Esophagus squamous epithelium (tissue), 5 donors: ENCODE measurements at regions not wholly inside any gene's neighbourhood (a gene's known extent, or its start where the extent isn't known, plus 50 kb on each side); places are given as distances from the start of the nearest gene placed in this dataset.

Source experiments
- DNase-seq: peaks from one replicate; lab custom pipeline; 2025; lab: John Stamatoyannopoulos, UW
- H3K27ac ChIP-seq, 4 donors: fragments of 200-600 bp; sonication (generic); one replicate each; pipeline ENCODE4 v1.5.1; 2016 to 2019; ENCODE audit warnings: mild to moderate bottlenecking in 1 of 4
- H3K27me3 ChIP-seq, 4 donors: fragments of 200-600 bp; sonication (generic); 1 replicate in 3 of 4; 2 replicates in 1 of 4; pipeline versions ENCODE4 v1.5.1 to v1.6.0; 2017 to 2021; ENCODE audit warnings: antibody characterized with exemption in 1 of 4
- H3K36me3 ChIP-seq, 3 donors: fragments of 200-600 bp; sonication (generic); one replicate each; pipeline ENCODE4 v1.5.1; 2016 to 2019
- H3K4me1 ChIP-seq, 3 donors: fragments of 200-600 bp; sonication (generic); one replicate each; pipeline ENCODE4 v1.5.1; 2017 to 2019
- H3K4me3 ChIP-seq, 4 donors: fragments of 200-600 bp; sonication (generic); 1 replicate in 3 of 4; 2 replicates in 1 of 4; pipeline ENCODE4 v1.5.1; 2016 to 2019; ENCODE audit warnings: mild to moderate bottlenecking in 2 of 4, moderate library complexity in 1 of 4
- H3K9me3 ChIP-seq, 3 donors: fragments of 200-600 bp; sonication (generic); one replicate each; pipeline ENCODE4 v1.5.1; 2016 to 2019
- POLR2A ChIP-seq, 4 donors: fragments of 450-650 bp; IDR thresholded peaks; one replicate each; pipeline ENCODE4 v1.6.1; 2017; ENCODE audit warnings: antibody characterized with exemption in 4 of 4, mild to moderate bottlenecking in 4 of 4, moderate library complexity in 3 of 4
- WGBS, 2 donors: methylation state at CpG; one replicate each; pipeline ENCODE4 v1.1.5; 2018; 5-methylcytosine and 5-hydroxymethylcytosine counted together
- intact Hi-C: fragments of 100-400 bp; cut with DNase I; formaldehyde crosslinking; loops from one replicate; pipeline ENCODE4 v1.15.0; 2022
- TF ChIP-seq, protein P1 (sequence below), 6 experiments: fragments of 450-650 bp in 4 of 6; fragments of 200-600 bp in 2 of 6; sonication (generic) in 2 of 6; IDR thresholded peaks; one replicate each; pipeline ENCODE4 v1.5.1; 2016 to 2019; ENCODE audit warnings: antibody characterized with exemption in 6 of 6, mild to moderate bottlenecking in 4 of 6, moderate library complexity in 4 of 6
- donor health status: DM: yes; HTN: yes; CAD: no.

DNA sequence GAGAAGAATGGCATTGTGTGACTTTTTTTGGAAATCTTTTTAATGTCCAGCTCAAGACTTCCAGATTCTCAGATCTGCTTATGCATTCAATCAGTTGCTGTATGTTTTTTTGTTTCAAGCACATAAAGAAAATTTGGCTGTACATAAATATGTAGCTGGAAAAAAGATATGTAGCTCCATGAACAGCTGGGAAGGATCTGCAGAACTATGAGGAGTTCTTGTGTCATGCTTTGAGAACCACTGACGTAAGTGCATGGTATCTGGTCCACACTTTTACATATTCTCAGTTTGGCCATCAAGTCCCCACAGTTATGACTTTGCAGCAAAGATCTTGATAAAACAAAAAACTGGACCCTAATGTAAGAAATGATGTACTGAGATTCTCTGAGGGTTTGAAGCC lies 165.9 kb downstream of the KIT start:
- DNase-seq: no peak

DNA sequence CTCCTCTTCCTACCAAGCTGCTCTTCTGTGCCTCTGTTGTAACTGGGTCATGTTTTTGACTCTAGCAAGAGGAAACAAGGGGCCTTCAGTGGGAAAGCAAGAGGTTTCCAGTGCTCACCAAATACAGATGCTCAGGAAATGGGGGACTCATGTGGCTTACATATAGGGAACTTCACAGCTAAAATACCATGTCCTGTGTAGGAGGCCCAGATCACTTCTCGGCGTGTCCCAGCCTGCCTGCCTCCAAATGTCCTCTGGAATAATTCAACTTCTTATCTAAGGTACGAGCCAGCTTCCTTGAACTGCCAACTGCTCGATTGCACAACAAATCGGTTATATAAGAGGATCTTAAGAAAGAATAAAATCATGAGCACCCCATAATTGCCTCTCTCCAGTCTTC lies 161.3 kb downstream of the KIT start:
- no peak for DNase-seq
- peaks cover 0 to 15% (median 3%) of the 10 kb centered on the region in 3 donors for H3K4me1 ChIP-seq
- no peaks in the 10 kb centered on the region for H3K36me3 ChIP-seq
- H3K27me3 ChIP-seq: no peaks in the 10 kb centered on the region
- H3K27ac ChIP-seq: peak overlapping the region in 1 of 4 donors; percentile 26
- 29 to 58% methylated on average over 5 of the region's 5 CpGs for WGBS, 2 donors
- intact Hi-C loops: no loop called here
- no peak overlapping the region for H3K4me3 ChIP-seq
- no peaks in the 10 kb centered on the region for H3K9me3 ChIP-seq
- TF ChIP-seq, protein P1, sequence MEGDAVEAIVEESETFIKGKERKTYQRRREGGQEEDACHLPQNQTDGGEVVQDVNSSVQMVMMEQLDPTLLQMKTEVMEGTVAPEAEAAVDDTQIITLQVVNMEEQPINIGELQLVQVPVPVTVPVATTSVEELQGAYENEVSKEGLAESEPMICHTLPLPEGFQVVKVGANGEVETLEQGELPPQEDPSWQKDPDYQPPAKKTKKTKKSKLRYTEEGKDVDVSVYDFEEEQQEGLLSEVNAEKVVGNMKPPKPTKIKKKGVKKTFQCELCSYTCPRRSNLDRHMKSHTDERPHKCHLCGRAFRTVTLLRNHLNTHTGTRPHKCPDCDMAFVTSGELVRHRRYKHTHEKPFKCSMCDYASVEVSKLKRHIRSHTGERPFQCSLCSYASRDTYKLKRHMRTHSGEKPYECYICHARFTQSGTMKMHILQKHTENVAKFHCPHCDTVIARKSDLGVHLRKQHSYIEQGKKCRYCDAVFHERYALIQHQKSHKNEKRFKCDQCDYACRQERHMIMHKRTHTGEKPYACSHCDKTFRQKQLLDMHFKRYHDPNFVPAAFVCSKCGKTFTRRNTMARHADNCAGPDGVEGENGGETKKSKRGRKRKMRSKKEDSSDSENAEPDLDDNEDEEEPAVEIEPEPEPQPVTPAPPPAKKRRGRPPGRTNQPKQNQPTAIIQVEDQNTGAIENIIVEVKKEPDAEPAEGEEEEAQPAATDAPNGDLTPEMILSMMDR (IDR thresholded peaks at IDR 0.05): no peak
- TF ChIP-seq POLR2A (IDR thresholded peaks at IDR 0.05): no peak

More for the DNA sequence above, 165.9 kb downstream of the KIT start:
- no peak for TF ChIP-seq POLR2A (IDR thresholded peaks at IDR 0.05)
- TF ChIP-seq, protein P1 (IDR thresholded peaks at IDR 0.05): no peak
- Histone ChIP-seq H3K36me3 (no peaks in the 10 kb centered on the region), H3K27me3 (no peaks in the 10 kb centered on the region), H3K4me3 (no peak overlapping the region), H3K9me3 (no peaks in the 10 kb centered on the region), H3K27ac (no peak overlapping the region), H3K4me1 (peaks cover 0 to 11% (median 3%) of the 10 kb centered on the region in 3 donors)
- WGBS, 2 donors: 69 to 92% methylated on average over 1 of the region's 1 CpG
- intact Hi-C loops: no loop called here

DNA sequence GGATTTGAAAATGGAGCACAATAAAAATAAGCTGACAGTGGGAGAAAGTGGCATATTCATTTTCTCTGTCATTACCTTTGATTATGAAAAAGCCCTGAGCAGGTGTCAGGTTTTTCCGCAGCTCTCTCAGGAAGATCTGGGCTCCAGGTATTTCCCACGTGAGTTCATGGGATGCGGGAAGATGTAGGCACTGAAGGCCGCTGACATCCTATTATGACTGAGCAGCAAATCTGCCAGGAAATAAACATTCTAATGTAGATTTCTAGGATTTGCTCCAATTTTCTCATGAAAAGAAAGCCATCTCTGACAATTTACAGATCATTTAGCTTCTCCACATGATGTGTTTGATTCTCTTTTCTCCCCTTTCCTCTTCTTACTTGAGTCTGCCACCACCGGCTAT lies 160.7 kb downstream of the KIT start:
- H3K4me3 ChIP-seq: no peak overlapping the region
- no peak for TF ChIP-seq POLR2A (IDR thresholded peaks at IDR 0.05)
- TF ChIP-seq, protein P1 (IDR thresholded peaks at IDR 0.05): no peak
- H3K9me3 ChIP-seq: no peaks in the 10 kb centered on the region
- H3K4me1 ChIP-seq: peaks cover 0 to 15% (median 3%) of the 10 kb centered on the region in 3 donors
- 65 to 73% methylated on average over 5 of the region's 5 CpGs for WGBS, 2 donors
- no peaks in the 10 kb centered on the region for H3K36me3 ChIP-seq
- H3K27ac ChIP-seq: peak overlapping the region in 1 of 4 donors; percentile 26
- no peak for DNase-seq
- no peaks in the 10 kb centered on the region for H3K27me3 ChIP-seq
- intact Hi-C loops: no loop called here

DNA sequence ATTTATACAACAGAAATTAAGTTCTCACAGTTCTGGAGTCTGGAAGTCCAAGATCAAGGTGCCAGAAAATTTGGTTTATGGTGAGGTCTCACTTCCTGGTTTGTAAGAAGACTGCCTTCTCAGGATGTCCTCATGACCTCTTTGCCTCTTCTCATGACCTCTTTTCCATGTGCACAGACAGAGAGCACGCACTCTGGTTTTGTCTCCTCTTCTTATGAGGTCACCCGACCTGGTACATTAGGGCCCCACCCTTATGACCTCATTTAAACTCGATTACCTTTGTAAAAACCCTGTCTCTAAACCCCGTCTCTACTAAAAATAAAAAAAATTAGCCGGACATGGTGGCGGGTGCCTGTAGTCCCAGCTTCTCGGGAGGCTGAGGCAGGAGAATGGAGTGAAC lies 155.9 kb downstream of the KIT start:
- no peaks in the 10 kb centered on the region for H3K27me3 ChIP-seq
- peaks cover 0 to 5% (median 4%) of the 10 kb centered on the region in 3 donors for H3K9me3 ChIP-seq
- WGBS, 2 donors: 72 to 74% methylated on average over 6 to 7 of the region's 7 CpGs
- no peak overlapping the region for H3K4me3 ChIP-seq
- TF ChIP-seq, protein P1 (IDR thresholded peaks at IDR 0.05): no peak
- TF ChIP-seq POLR2A (IDR thresholded peaks at IDR 0.05): no peak
- peaks cover 0 to 4% (median under 1%) of the 10 kb centered on the region in 3 donors for H3K4me1 ChIP-seq
- intact Hi-C loops: no loop called here
- no peak for DNase-seq
- H3K36me3 ChIP-seq: no peaks in the 10 kb centered on the region
- no peak overlapping the region for H3K27ac ChIP-seq

DNA sequence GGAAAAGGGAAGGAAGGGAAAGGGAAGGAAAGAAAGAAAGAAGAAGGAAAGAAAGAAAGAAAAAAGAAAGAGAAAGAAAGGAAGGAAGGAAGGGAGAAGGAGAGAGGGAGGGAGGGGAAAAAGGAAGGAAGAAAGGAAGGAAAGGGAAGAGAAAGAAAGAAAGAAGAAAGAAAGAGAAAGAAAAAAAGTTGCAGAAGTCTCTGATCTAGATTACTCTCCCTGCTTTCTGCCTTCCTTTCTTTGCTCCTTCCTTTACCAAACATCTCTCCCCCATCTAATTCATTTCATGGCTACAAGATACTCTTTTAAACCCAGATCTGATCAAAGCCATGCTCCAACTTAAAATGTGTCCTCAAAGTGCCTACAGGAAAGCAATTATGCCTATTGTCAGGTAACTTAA lies 148.6 kb downstream of the KIT start:
- H3K4me3 ChIP-seq: no peak overlapping the region
- H3K27me3 ChIP-seq: no peaks in the 10 kb centered on the region
- no peak for DNase-seq
- H3K4me1 ChIP-seq: no peaks in the 10 kb centered on the region
- intact Hi-C loops: no loop called here
- H3K9me3 ChIP-seq: peaks cover 0 to 11% (median 0%) of the 10 kb centered on the region in 3 donors
- TF ChIP-seq POLR2A (IDR thresholded peaks at IDR 0.05): no peak
- TF ChIP-seq, protein P1 (IDR thresholded peaks at IDR 0.05): no peak
- no peak overlapping the region for H3K27ac ChIP-seq
- no peaks in the 10 kb centered on the region for H3K36me3 ChIP-seq
